ENCODE measurements at regions not wholly inside any gene's neighbourhood (a gene's known extent, or its start where the extent isn't known, plus 50 kb on each side); places are given as distances from the start of the nearest gene placed in this dataset.

DNA sequence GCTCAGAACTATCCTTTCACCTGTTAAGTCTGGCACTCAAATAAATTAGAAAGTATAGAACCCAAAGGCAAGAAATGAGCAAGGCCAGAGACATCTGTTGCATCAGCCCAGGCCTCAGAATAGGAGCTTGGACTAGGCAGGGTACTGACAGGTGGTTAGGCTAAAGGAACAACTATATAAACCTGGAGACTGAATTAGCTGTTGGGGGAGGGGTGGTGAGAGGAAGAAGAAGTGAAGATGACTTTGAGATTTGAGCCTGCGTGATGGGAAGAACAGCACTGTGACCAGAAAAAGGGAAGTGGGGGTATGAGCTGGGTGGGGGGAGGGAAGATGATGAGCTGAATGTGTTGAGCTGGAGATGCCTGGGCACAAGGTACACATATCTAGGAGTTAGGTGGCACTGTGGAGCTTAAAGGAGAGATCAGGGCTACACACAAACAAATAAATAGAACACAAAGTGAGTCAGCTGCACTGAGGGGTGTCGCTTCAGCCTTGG lies 244.7 kb downstream of the PTEN start:
- TF ChIP-seq EZH2 (IDR thresholded peaks at IDR 0.05; ENCODE audit: insufficient read depth, poor library complexity, severe bottlenecking) = no peak
- TF ChIP-seq EZH2phosphoT487 (IDR thresholded peaks at IDR 0.05; ENCODE audit: insufficient read depth, low read depth) = no peak
